ENCODE measurements at regions not wholly inside any gene's neighbourhood (a gene's known extent, or its start where the extent isn't known, plus 50 kb on each side); places are given as distances from the start of the nearest gene placed in this dataset.

DNA sequence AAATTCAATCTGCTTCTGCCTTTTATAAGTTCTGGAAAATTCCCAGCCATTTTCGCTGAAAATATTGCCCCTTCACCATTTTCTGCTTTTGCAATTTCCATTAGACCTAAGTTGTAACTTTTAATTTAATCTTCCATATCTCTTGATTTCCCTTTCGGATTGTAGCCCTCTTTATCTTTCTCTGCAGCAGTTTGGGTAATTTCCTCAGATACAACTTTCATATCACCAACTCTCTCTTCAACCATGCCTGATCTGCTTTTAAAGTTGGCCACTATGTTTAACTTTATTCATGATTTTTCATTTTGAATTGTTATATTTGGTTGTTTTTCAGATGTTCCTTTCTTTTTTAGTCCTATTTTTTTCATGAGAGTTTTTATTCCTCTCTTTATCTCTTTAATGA lies 157.0 kb upstream of the VLDLR start:
- TF ChIP-seq POLR2AphosphoS5 (IDR thresholded peaks at IDR 0.05; ENCODE audit: low read depth, low read length) = no peak
- TF ChIP-seq, protein P1, sequence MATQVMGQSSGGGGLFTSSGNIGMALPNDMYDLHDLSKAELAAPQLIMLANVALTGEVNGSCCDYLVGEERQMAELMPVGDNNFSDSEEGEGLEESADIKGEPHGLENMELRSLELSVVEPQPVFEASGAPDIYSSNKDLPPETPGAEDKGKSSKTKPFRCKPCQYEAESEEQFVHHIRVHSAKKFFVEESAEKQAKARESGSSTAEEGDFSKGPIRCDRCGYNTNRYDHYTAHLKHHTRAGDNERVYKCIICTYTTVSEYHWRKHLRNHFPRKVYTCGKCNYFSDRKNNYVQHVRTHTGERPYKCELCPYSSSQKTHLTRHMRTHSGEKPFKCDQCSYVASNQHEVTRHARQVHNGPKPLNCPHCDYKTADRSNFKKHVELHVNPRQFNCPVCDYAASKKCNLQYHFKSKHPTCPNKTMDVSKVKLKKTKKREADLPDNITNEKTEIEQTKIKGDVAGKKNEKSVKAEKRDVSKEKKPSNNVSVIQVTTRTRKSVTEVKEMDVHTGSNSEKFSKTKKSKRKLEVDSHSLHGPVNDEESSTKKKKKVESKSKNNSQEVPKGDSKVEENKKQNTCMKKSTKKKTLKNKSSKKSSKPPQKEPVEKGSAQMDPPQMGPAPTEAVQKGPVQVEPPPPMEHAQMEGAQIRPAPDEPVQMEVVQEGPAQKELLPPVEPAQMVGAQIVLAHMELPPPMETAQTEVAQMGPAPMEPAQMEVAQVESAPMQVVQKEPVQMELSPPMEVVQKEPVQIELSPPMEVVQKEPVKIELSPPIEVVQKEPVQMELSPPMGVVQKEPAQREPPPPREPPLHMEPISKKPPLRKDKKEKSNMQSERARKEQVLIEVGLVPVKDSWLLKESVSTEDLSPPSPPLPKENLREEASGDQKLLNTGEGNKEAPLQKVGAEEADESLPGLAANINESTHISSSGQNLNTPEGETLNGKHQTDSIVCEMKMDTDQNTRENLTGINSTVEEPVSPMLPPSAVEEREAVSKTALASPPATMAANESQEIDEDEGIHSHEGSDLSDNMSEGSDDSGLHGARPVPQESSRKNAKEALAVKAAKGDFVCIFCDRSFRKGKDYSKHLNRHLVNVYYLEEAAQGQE (IDR thresholded peaks at IDR 0.05; ENCODE audit: insufficient read depth in 1 of 2, low read depth in 2 of 2, low read length in 1 of 2) = no peak

Measured in Panc1 (cell line).